Nephron (organoid): ENCODE measurements at regions not wholly inside any gene's neighbourhood (a gene's known extent, or its start where the extent isn't known, plus 50 kb on each side); places are given as distances from the start of the nearest gene placed in this dataset.

Experiments
- H3K27ac Mint-ChIP-seq, 3 experiments: 2 replicates each; pipeline ENCODE4 v1.8.0; 2020; ENCODE audit warnings: mixed read lengths in 3 of 3, mild to moderate bottlenecking in 2 of 3, moderate library complexity in 1 of 3
- H3K27me3 Mint-ChIP-seq: 2 replicates; pipeline ENCODE4 v1.8.0; 2021; ENCODE audit warnings: low read depth, mild to moderate bottlenecking, moderate library complexity, mixed read lengths
- H3K36me3 Mint-ChIP-seq: 2 replicates; pipeline ENCODE4 v1.8.0; 2020; ENCODE audit warnings: low read depth, mixed read lengths
- H3K4me1 Mint-ChIP-seq: 2 replicates; pipeline ENCODE4 v1.8.0; 2020; ENCODE audit warnings: mixed read lengths
- H3K4me3 Mint-ChIP-seq, 3 experiments: 2 replicates each; pipeline ENCODE4 v1.8.0; 2020; ENCODE audit warnings: mild to moderate bottlenecking in 3 of 3, mixed read lengths in 3 of 3, moderate library complexity in 2 of 3
- H3K9me3 Mint-ChIP-seq: 2 replicates; pipeline ENCODE4 v1.8.0; 2020; ENCODE audit warnings: mixed read lengths
- CTCF ChIP-seq, 3 experiments: fragments of 200-600 bp; sonication (generic); IDR thresholded peaks; one replicate each; pipeline ENCODE4 v1.5.0; 2021; ENCODE audit warnings: antibody characterized with exemption in 3 of 3; ENCODE audit not compliant: unreplicated experiment in 3 of 3

GRCh38 chr2:140154706-140155105 is 1374.5 kb upstream of the NXPH2 start:
- Mint-ChIP-seq H3K9me3 (peaks cover under 1% of the 10 kb centered on the region), H3K36me3 (no peaks in the 10 kb centered on the region), H3K4me3 (no peak overlapping the region), H3K27me3 (no peaks in the 10 kb centered on the region), H3K4me1 (no peaks in the 10 kb centered on the region), H3K27ac (no peak overlapping the region)
- TF ChIP-seq CTCF (IDR thresholded peaks at IDR 0.05; ENCODE audit: unreplicated experiment in 3 of 3) = no peak

GRCh38 chr2:140154271-140154670 is 1374.1 kb upstream of the NXPH2 start:
- no peak overlapping the region for H3K4me3 Mint-ChIP-seq
- H3K9me3 Mint-ChIP-seq = no peaks in the 10 kb centered on the region
- no peak for TF ChIP-seq CTCF (IDR thresholded peaks at IDR 0.05; ENCODE audit: unreplicated experiment in 3 of 3)
- no peaks in the 10 kb centered on the region for H3K27me3 Mint-ChIP-seq
- H3K36me3 Mint-ChIP-seq = no peaks in the 10 kb centered on the region
- no peak overlapping the region for H3K27ac Mint-ChIP-seq
- no peaks in the 10 kb centered on the region for H3K4me1 Mint-ChIP-seq

- H3K27ac Mint-ChIP-seq = no peak overlapping the region
- no peaks in the 10 kb centered on the region for H3K9me3 Mint-ChIP-seq
- H3K4me3 Mint-ChIP-seq = no peak overlapping the region
- no peaks in the 10 kb centered on the region for H3K4me1 Mint-ChIP-seq
- H3K27me3 Mint-ChIP-seq = no peaks in the 10 kb centered on the region
- no peak for TF ChIP-seq CTCF (IDR thresholded peaks at IDR 0.05; ENCODE audit: unreplicated experiment in 3 of 3)
- no peaks in the 10 kb centered on the region for H3K36me3 Mint-ChIP-seq
Measured at GRCh38 chr2:140144611-140145010, 1364.4 kb upstream of the NXPH2 start.

- H3K27me3 Mint-ChIP-seq = no peaks in the 10 kb centered on the region
Measured at GRCh38 chr2:140138736-140139135, 1358.5 kb upstream of the NXPH2 start.

GRCh38 chr2:140136861-140137260 is 1356.7 kb upstream of the NXPH2 start:
- TF ChIP-seq CTCF (IDR thresholded peaks at IDR 0.05; ENCODE audit: unreplicated experiment in 3 of 3) = no peak
- Mint-ChIP-seq H3K27ac (no peak overlapping the region), H3K36me3 (no peaks in the 10 kb centered on the region), H3K27me3 (no peaks in the 10 kb centered on the region), H3K9me3 (no peaks in the 10 kb centered on the region), H3K4me1 (no peaks in the 10 kb centered on the region), H3K4me3 (no peak overlapping the region)

More at GRCh38 chr2:140138736-140139135, 1358.5 kb upstream of the NXPH2 start:
- Mint-ChIP-seq H3K9me3 (no peaks in the 10 kb centered on the region), H3K4me1 (no peaks in the 10 kb centered on the region), H3K4me3 (no peak overlapping the region), H3K27ac (no peak overlapping the region), H3K36me3 (no peaks in the 10 kb centered on the region)
- no peak for TF ChIP-seq CTCF (IDR thresholded peaks at IDR 0.05; ENCODE audit: unreplicated experiment in 3 of 3)

GRCh38 chr2:140136366-140136765 is 1356.2 kb upstream of the NXPH2 start:
- H3K27me3 Mint-ChIP-seq = no peaks in the 10 kb centered on the region
- no peaks in the 10 kb centered on the region for H3K36me3 Mint-ChIP-seq
- H3K9me3 Mint-ChIP-seq = no peaks in the 10 kb centered on the region
- H3K27ac Mint-ChIP-seq = no peak overlapping the region
- TF ChIP-seq CTCF (IDR thresholded peaks at IDR 0.05; ENCODE audit: unreplicated experiment in 3 of 3) = no peak
- H3K4me1 Mint-ChIP-seq = no peaks in the 10 kb centered on the region
- no peak overlapping the region for H3K4me3 Mint-ChIP-seq
